ENCODE measurements at regions not wholly inside any gene's neighbourhood (a gene's known extent, or its start where the extent isn't known, plus 50 kb on each side); places are given as distances from the start of the nearest gene placed in this dataset.

DNA sequence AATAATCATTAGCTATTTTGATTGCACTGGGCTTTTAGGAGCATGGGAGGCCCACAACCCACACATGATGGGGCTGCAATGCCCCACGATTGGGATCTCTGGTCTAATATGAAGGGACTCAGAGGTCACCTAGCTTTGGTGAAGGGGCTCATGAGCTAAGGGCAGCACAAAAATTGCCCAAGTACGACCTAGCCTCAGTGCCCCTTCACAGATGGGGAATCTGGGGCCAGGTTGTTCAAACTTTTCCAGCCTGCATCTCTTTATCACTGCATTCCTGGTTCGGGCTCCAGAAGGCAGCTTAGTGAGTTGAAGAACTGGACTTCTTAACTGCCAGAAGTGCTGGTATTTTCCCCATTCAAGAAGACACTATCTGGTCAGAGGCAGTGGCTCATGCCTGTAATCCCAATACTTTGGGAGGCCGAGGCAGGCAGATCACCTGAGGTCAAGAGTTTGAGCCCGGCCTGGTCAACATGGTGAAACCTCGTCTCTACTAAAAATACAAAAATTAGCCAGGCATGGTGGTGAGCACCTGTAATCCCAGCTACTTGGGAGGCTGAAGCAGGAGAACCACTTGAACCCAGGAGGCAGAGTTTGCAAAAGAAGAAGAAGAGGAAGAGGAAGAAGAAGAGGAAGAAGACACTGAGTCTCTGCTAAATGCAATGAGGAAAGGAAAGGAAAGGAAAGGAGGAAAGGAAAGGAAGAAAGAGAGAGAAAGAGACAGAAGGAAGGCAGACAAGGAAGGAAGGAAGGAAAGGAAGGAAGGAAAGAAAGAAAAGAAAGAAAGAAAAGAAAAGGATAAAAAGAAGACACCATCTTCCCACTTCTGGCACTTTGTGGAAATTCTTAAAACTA lies 258.5 kb upstream of the IRF2BP2 start (continued):
- TF ChIP-seq ZNF558 (tag by site-specific recombination; IDR thresholded peaks at IDR 0.05) (no peak), FEZF1 (tag by site-specific recombination; IDR thresholded peaks at IDR 0.05) (no peak), IKZF3 (tag by site-specific recombination; IDR thresholded peaks at IDR 0.05) (no peak), ZNF366 (tag by site-specific recombination; conservative IDR thresholded peaks at IDR 0.05) (peak; percentile 94), ZNF155 (tag by site-specific recombination; IDR thresholded peaks at IDR 0.05) (no peak), ZNF132 (tag by site-specific recombination; IDR thresholded peaks at IDR 0.05; ENCODE audit: borderline replicate concordance) (no peak), ZNF112 (tag by site-specific recombination; IDR thresholded peaks at IDR 0.05) (no peak), ZNF23 (tag by site-specific recombination; IDR thresholded peaks at IDR 0.05; ENCODE audit: borderline replicate concordance) (no peak), REPIN1 (tag by site-specific recombination; IDR thresholded peaks at IDR 0.05; ENCODE audit: low read depth) (no peak)
- TF ChIP-seq, protein P1, sequence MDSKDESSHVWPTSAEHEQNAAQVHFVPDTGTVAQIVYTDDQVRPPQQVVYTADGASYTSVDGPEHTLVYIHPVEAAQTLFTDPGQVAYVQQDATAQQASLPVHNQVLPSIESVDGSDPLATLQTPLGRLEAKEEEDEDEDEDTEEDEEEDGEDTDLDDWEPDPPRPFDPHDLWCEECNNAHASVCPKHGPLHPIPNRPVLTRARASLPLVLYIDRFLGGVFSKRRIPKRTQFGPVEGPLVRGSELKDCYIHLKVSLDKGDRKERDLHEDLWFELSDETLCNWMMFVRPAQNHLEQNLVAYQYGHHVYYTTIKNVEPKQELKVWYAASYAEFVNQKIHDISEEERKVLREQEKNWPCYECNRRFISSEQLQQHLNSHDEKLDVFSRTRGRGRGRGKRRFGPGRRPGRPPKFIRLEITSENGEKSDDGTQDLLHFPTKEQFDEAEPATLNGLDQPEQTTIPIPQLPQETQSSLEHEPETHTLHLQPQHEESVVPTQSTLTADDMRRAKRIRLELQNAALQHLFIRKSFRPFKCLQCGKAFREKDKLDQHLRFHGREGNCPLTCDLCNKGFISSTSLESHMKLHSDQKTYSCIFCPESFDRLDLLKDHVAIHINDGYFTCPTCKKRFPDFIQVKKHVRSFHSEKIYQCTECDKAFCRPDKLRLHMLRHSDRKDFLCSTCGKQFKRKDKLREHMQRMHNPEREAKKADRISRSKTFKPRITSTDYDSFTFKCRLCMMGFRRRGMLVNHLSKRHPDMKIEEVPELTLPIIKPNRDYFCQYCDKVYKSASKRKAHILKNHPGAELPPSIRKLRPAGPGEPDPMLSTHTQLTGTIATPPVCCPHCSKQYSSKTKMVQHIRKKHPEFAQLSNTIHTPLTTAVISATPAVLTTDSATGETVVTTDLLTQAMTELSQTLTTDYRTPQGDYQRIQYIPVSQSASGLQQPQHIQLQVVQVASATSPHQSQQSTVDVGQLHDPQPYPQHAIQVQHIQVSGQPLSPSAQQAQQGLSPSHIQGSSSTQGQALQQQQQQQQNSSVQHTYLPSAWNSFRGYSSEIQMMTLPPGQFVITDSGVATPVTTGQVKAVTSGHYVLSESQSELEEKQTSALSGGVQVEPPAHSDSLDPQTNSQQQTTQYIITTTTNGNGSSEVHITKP (tag by site-specific recombination; IDR thresholded peaks at IDR 0.05), result no peak
- TF ChIP-seq, protein P2, sequence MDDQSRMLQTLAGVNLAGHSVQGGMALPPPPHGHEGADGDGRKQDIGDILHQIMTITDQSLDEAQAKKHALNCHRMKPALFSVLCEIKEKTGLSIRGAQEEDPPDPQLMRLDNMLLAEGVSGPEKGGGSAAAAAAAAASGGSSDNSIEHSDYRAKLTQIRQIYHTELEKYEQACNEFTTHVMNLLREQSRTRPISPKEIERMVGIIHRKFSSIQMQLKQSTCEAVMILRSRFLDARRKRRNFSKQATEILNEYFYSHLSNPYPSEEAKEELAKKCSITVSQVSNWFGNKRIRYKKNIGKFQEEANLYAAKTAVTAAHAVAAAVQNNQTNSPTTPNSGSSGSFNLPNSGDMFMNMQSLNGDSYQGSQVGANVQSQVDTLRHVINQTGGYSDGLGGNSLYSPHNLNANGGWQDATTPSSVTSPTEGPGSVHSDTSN (CRISPR knock-in tag; IDR thresholded peaks at IDR 0.05), result no peak
- TF ChIP-seq, protein P3, sequence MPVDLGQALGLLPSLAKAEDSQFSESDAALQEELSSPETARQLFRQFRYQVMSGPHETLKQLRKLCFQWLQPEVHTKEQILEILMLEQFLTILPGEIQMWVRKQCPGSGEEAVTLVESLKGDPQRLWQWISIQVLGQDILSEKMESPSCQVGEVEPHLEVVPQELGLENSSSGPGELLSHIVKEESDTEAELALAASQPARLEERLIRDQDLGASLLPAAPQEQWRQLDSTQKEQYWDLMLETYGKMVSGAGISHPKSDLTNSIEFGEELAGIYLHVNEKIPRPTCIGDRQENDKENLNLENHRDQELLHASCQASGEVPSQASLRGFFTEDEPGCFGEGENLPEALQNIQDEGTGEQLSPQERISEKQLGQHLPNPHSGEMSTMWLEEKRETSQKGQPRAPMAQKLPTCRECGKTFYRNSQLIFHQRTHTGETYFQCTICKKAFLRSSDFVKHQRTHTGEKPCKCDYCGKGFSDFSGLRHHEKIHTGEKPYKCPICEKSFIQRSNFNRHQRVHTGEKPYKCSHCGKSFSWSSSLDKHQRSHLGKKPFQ (tag by site-specific recombination; IDR thresholded peaks at IDR 0.05), result no peak
- TF ChIP-seq, protein P4, sequence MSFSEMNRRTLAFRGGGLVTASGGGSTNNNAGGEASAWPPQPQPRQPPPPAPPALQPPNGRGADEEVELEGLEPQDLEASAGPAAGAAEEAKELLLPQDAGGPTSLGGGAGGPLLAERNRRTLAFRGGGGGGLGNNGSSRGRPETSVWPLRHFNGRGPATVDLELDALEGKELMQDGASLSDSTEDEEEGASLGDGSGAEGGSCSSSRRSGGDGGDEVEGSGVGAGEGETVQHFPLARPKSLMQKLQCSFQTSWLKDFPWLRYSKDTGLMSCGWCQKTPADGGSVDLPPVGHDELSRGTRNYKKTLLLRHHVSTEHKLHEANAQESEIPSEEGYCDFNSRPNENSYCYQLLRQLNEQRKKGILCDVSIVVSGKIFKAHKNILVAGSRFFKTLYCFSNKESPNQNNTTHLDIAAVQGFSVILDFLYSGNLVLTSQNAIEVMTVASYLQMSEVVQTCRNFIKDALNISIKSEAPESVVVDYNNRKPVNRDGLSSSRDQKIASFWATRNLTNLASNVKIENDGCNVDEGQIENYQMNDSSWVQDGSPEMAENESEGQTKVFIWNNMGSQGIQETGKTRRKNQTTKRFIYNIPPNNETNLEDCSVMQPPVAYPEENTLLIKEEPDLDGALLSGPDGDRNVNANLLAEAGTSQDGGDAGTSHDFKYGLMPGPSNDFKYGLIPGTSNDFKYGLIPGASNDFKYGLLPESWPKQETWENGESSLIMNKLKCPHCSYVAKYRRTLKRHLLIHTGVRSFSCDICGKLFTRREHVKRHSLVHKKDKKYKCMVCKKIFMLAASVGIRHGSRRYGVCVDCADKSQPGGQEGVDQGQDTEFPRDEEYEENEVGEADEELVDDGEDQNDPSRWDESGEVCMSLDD (tag by site-specific recombination; IDR thresholded peaks at IDR 0.05), result no peak

DNA sequence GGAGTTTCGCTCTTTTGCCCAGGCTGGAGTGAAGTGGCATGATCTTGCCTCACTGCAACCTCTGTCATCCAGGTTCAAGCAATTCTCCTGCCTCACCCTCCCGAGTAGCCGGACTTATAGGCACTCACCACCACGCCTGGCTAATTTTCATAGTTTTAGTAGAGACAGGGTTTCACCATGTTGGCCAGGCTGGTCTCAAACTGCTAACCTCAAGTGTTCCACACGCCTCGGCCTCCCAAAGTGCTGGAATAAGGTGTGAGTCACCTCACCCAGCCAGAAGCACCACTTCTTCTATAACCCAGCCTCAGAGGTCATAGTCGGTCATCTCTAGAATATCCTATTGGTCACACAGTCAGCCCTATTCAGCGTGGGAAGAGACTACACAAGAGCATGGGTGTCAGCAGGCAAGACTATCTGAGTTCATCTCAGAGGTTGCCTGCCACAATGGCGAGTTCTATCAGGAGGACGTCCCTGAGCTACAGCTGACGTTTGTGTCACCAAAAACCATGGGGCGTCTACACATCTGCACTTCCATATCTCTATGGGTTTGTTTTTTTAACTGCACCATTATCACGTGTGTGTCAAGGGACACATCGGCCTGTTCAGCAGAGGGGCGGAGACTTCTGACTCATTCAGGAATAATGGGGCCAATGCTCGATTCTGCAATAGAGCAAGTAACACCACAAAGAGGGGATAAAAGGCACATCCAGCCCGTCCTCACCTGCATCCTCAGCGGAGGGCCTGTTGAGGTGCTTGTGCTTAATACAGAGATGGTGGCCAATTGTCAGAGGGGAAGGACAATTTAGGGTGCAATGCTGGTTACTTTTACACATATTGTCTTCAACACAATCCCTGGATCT lies 256.3 kb upstream of the IRF2BP2 start:
- POLR2A ChIA-PET, result no interaction called here
- TF ChIP-seq ZNF664 (tag by site-specific recombination; IDR thresholded peaks at IDR 0.05) (no peak), ZNF843 (tag by site-specific recombination; IDR thresholded peaks at IDR 0.05) (0 out of 2 replicates have a peak, but pooled peaks have one; percentile 41), ZNF426 (tag by site-specific recombination; IDR thresholded peaks at IDR 0.05) (no peak), ZNF24 (tag by site-specific recombination; IDR thresholded peaks at IDR 0.05) (peak; percentile 50; the same call in 1 of the 2 replicates), FEZF1 (tag by site-specific recombination; IDR thresholded peaks at IDR 0.05) (no peak)
- TF ChIP-seq, protein P5, sequence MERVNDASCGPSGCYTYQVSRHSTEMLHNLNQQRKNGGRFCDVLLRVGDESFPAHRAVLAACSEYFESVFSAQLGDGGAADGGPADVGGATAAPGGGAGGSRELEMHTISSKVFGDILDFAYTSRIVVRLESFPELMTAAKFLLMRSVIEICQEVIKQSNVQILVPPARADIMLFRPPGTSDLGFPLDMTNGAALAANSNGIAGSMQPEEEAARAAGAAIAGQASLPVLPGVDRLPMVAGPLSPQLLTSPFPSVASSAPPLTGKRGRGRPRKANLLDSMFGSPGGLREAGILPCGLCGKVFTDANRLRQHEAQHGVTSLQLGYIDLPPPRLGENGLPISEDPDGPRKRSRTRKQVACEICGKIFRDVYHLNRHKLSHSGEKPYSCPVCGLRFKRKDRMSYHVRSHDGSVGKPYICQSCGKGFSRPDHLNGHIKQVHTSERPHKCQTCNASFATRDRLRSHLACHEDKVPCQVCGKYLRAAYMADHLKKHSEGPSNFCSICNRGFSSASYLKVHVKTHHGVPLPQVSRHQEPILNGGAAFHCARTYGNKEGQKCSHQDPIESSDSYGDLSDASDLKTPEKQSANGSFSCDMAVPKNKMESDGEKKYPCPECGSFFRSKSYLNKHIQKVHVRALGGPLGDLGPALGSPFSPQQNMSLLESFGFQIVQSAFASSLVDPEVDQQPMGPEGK (tag by site-specific recombination; IDR thresholded peaks at IDR 0.05), result peak; percentile 42; the same call in 1 of the 2 replicates

More for the DNA sequence above, 256.3 kb upstream of the IRF2BP2 start:
- Histone ChIP-seq H3K36me3 (ENCODE audit: control insufficient read depth in 2 of 2, insufficient read depth in 1 of 2, low read length in 2 of 2) (no peaks in the 10 kb centered on the region), H3K4me3 (ENCODE audit: low read depth, low read length) (no peak overlapping the region), H3K4me1 (ENCODE audit: control insufficient read depth, insufficient read depth, low read length) (no peaks in the 10 kb centered on the region), H3K9me3 (ENCODE audit: control insufficient read depth, insufficient read depth, low read depth, low read length) (no peaks in the 10 kb centered on the region), H3K27ac (ENCODE audit: extremely low read depth, low read depth, low read length) (no peak overlapping the region)
- CTCF ChIA-PET, result interaction anchor here (1.1 kb wide), 1 partner anchor 218 kb away, joined by 3 read pairs; no protein-coding TSS in a partner anchor

Measured in HEK293 (cell line).